ENCODE measurements at regions not wholly inside any gene's neighbourhood (a gene's known extent, or its start where the extent isn't known, plus 50 kb on each side); places are given as distances from the start of the nearest gene placed in this dataset.

GRCh38 chr1:94713472-94714141 lies 106.5 kb upstream of the SLC44A3 start:
- H3K4me3 ChIP-seq (replicated peaks in 1 of 2; ENCODE audit: low read depth in 2 of 2, low read length in 2 of 2), result no peak overlapping the region
- TF ChIP-seq CTCF (IDR thresholded peaks at IDR 0.05; ENCODE audit: low read depth, low read length), result no peak

GRCh38 chr1:94709891-94710581 lies 110.1 kb upstream of the SLC44A3 start:
- no peak for TF ChIP-seq CTCF (IDR thresholded peaks at IDR 0.05; ENCODE audit: low read depth, low read length)
- H3K4me3 ChIP-seq (replicated peaks in 1 of 2; ENCODE audit: low read depth in 2 of 2, low read length in 2 of 2), result no peak overlapping the region
- DNase-seq (ENCODE audit: low read depth in 2 of 2), result peak in 1 of 2 donors; percentile 56

More at GRCh38 chr1:94713472-94714141, 106.5 kb upstream of the SLC44A3 start:
- peak; percentile 88 to 99 for DNase-seq (ENCODE audit: low read depth in 2 of 2)

DNA sequence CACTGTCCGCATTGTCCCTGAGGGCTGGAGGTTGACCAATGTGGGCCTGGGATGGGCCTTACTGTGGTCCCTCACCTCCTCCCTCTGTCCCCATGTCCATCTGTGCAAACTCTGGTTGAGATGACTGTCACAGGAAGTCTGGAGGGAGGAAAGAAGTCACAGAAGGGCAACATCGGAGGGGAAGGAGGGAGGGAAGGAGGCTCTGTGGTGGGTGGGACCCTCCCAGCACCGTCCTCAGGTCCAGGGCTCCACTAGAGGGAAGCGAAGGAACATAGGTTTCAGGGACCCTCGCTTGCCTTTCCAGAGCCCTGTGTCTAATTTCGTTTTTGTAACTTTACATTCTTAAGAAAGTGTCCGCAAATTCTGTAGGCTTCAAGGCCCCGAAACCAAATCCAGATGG lies 111.3 kb upstream of the SLC44A3 start:
- no peak for TF ChIP-seq CTCF (IDR thresholded peaks at IDR 0.05; ENCODE audit: low read depth, low read length)
- no peak overlapping the region for H3K4me3 ChIP-seq (replicated peaks in 1 of 2; ENCODE audit: low read depth in 2 of 2, low read length in 2 of 2)
- no peak for DNase-seq (ENCODE audit: low read depth in 2 of 2)

- no peak overlapping the region for H3K4me3 ChIP-seq (replicated peaks in 1 of 2; ENCODE audit: low read depth in 2 of 2, low read length in 2 of 2)
- DNase-seq (ENCODE audit: low read depth in 2 of 2), result no peak
- no peak for TF ChIP-seq CTCF (IDR thresholded peaks at IDR 0.05; ENCODE audit: low read depth, low read length)
These were observed 111.9 kb upstream of the SLC44A3 start for GRCh38 chr1:94708299-94708685.

GRCh38 chr1:94707321-94708298 lies 112.5 kb upstream of the SLC44A3 start:
- no peak for TF ChIP-seq CTCF (IDR thresholded peaks at IDR 0.05; ENCODE audit: low read depth, low read length)
- peak; percentile 35 to 84 for DNase-seq (ENCODE audit: low read depth in 2 of 2)
- H3K4me3 ChIP-seq (replicated peaks in 1 of 2; ENCODE audit: low read depth in 2 of 2, low read length in 2 of 2), result no peak overlapping the region

GRCh38 chr1:94702442-94702815 lies 117.7 kb upstream of the SLC44A3 start:
- TF ChIP-seq CTCF (IDR thresholded peaks at IDR 0.05; ENCODE audit: low read depth, low read length), result no peak
- H3K4me3 ChIP-seq (replicated peaks in 1 of 2; ENCODE audit: low read depth in 2 of 2, low read length in 2 of 2), result no peak overlapping the region
- DNase-seq (ENCODE audit: low read depth in 2 of 2), result peak; percentile 46 to 53
